ENCODE measurements at regions not wholly inside any gene's neighbourhood (a gene's known extent, or its start where the extent isn't known, plus 50 kb on each side); places are given as distances from the start of the nearest gene placed in this dataset.

DNA sequence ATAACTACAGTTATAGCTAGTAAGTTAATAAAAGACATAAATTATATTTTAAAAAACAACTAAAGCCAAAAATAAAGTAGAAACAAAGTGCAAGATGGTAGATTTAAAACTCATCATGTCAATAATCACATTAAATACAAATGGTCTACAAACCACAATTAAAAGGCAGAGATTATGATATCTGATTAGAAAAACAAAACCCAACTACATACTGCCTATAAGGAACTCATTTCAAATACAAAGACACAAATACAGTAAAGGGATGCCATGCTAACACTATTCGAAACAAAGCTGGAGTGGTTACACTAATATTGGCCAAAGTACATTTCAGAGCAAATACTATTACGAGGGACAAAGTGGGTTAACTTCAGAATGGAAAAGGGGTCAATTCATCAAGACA, 426.5 kb downstream of the SHQ1 start:
- Histone ChIP-seq H3K79me2 (ENCODE audit: low read length) (peaks cover 99% of the 10 kb centered on the region), H4K20me1 (ENCODE audit: insufficient read depth, low read length) (no peaks in the 10 kb centered on the region; the same call in 1 of the 2 replicates), H3K36me3 (replicated peaks; ENCODE audit: insufficient read depth, low read length) (no peaks in the 10 kb centered on the region)

DNA sequence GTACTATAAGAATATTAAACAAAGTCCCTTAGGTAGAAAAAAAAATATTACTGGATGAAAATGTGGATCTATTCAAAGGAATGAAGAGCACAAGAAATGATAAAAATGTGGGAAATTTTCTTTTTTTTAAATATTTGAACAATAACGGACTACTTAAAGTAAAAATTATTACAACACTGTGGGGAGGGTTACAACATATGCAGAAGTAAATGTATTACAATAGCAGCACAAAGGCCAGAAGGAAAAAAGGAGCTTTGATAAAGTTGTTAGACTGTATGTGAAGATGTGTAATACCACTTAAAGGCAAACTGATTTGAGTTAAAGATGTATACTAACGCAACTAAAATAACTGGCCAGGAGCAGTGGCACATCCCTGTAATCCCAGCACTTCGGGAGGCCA, 427.1 kb downstream of the SHQ1 start:
- H3K4me2 ChIP-seq (ENCODE audit: low read depth, low read length) = no peak overlapping the region
- no peaks in the 10 kb centered on the region for H3K9me2 ChIP-seq (replicated peaks; ENCODE audit: insufficient read depth, low read length)
- no peak overlapping the region for H3K27ac ChIP-seq (ENCODE audit: low read length)
- no peak overlapping the region for H3K4me3 ChIP-seq (ENCODE audit: low read length)
- no peak overlapping the region for H2AFZ ChIP-seq (ENCODE audit: low read length)
- no peak overlapping the region for H3K9ac ChIP-seq (ENCODE audit: low read length)
- H3K36me3 ChIP-seq (replicated peaks; ENCODE audit: insufficient read depth, low read length) = no peaks in the 10 kb centered on the region
- H3F3A ChIP-seq (ENCODE audit: insufficient read depth, low read length) = peaks cover 8% of the 10 kb centered on the region; the same call in 1 of the 2 replicates
- H3K79me2 ChIP-seq (ENCODE audit: low read length) = peaks cover 99% of the 10 kb centered on the region
- no peaks in the 10 kb centered on the region; the same call in 1 of the 2 replicates for H4K20me1 ChIP-seq (ENCODE audit: insufficient read depth, low read length)
- no peak for DNase-seq
- peaks cover 14% of the 10 kb centered on the region for H3K4me1 ChIP-seq (ENCODE audit: low read length)
- TF ChIP-seq EZH2 (optimal IDR thresholded peaks at IDR 0.05; ENCODE audit: low read depth, low read length) (no peak), EZH2phosphoT487 (IDR thresholded peaks at IDR 0.05; ENCODE audit: low read length) (no peak)
- TF ChIP-seq, protein P1, sequence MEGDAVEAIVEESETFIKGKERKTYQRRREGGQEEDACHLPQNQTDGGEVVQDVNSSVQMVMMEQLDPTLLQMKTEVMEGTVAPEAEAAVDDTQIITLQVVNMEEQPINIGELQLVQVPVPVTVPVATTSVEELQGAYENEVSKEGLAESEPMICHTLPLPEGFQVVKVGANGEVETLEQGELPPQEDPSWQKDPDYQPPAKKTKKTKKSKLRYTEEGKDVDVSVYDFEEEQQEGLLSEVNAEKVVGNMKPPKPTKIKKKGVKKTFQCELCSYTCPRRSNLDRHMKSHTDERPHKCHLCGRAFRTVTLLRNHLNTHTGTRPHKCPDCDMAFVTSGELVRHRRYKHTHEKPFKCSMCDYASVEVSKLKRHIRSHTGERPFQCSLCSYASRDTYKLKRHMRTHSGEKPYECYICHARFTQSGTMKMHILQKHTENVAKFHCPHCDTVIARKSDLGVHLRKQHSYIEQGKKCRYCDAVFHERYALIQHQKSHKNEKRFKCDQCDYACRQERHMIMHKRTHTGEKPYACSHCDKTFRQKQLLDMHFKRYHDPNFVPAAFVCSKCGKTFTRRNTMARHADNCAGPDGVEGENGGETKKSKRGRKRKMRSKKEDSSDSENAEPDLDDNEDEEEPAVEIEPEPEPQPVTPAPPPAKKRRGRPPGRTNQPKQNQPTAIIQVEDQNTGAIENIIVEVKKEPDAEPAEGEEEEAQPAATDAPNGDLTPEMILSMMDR (IDR thresholded peaks at IDR 0.05; ENCODE audit: low read length) = no peak
- H3K9me3 ChIP-seq (replicated peaks; ENCODE audit: insufficient read depth, low read length) = no peaks in the 10 kb centered on the region
- H3K27me3 ChIP-seq (replicated peaks; ENCODE audit: insufficient read depth, low read length) = no peaks in the 10 kb centered on the region

More for the DNA sequence above, 426.5 kb downstream of the SHQ1 start:
- Histone ChIP-seq H3K9me3 (replicated peaks; ENCODE audit: insufficient read depth, low read length) (no peaks in the 10 kb centered on the region), H3K4me3 (ENCODE audit: low read length) (no peak overlapping the region), H3K4me2 (ENCODE audit: low read depth, low read length) (no peak overlapping the region), H3K9me2 (replicated peaks; ENCODE audit: insufficient read depth, low read length) (no peaks in the 10 kb centered on the region), H3K27me3 (replicated peaks; ENCODE audit: insufficient read depth, low read length) (no peaks in the 10 kb centered on the region), H2AFZ (ENCODE audit: low read length) (no peak overlapping the region), H3K9ac (ENCODE audit: low read length) (no peak overlapping the region), H3K4me1 (ENCODE audit: low read length) (peaks cover 21% of the 10 kb centered on the region), H3F3A (ENCODE audit: insufficient read depth, low read length) (peaks cover 14% of the 10 kb centered on the region; the same call in 1 of the 2 replicates), H3K27ac (ENCODE audit: low read length) (no peak overlapping the region)
- DNase-seq = no peak
- TF ChIP-seq, protein P1 (IDR thresholded peaks at IDR 0.05; ENCODE audit: low read length) = no peak
- TF ChIP-seq EZH2 (optimal IDR thresholded peaks at IDR 0.05; ENCODE audit: low read depth, low read length) (no peak), EZH2phosphoT487 (IDR thresholded peaks at IDR 0.05; ENCODE audit: low read length) (no peak)

DNA sequence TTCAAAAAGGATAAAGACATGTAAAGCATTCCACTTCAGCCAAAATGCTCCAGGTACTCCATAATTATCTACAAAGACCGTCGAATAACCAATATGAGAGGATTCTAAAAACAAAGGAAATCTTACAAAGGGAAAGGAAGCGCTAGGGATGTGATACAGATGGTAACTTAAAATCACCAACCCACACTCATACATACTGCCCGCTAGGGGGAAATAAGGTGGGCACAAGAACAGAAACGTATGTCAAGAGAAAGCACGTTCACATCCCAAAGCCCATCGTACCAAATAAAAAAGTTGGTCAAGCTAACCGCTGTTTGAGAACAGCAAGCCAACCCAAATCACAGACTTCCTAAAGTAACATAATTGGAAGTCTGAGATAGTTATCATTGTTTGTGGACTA, 429.4 kb downstream of the SHQ1 start:
- Histone ChIP-seq H3K27me3 (replicated peaks; ENCODE audit: insufficient read depth, low read length) (no peaks in the 10 kb centered on the region), H3K36me3 (replicated peaks; ENCODE audit: insufficient read depth, low read length) (no peaks in the 10 kb centered on the region), H3K4me1 (ENCODE audit: low read length) (no peaks in the 10 kb centered on the region), H3K9ac (ENCODE audit: low read length) (no peak overlapping the region), H3K27ac (ENCODE audit: low read length) (no peak overlapping the region), H2AFZ (ENCODE audit: low read length) (no peak overlapping the region), H3F3A (ENCODE audit: insufficient read depth, low read length) (no peaks in the 10 kb centered on the region), H3K79me2 (ENCODE audit: low read length) (peaks cover 99% of the 10 kb centered on the region), H3K4me3 (ENCODE audit: low read length) (no peak overlapping the region), H3K9me2 (replicated peaks; ENCODE audit: insufficient read depth, low read length) (no peaks in the 10 kb centered on the region), H4K20me1 (ENCODE audit: insufficient read depth, low read length) (no peaks in the 10 kb centered on the region; the same call in 1 of the 2 replicates), H3K4me2 (ENCODE audit: low read depth, low read length) (no peak overlapping the region), H3K9me3 (replicated peaks; ENCODE audit: insufficient read depth, low read length) (no peaks in the 10 kb centered on the region)
- no peak for TF ChIP-seq EZH2 (optimal IDR thresholded peaks at IDR 0.05; ENCODE audit: low read depth, low read length)
- TF ChIP-seq, protein P1 (IDR thresholded peaks at IDR 0.05; ENCODE audit: low read length) = no peak
- TF ChIP-seq EZH2phosphoT487 (IDR thresholded peaks at IDR 0.05; ENCODE audit: low read length) = no peak
- no peak for DNase-seq
